ENCODE measurements at regions not wholly inside any gene's neighbourhood (a gene's known extent, or its start where the extent isn't known, plus 50 kb on each side); places are given as distances from the start of the nearest gene placed in this dataset.

- Histone ChIP-seq H3K9me3 (ENCODE audit: control insufficient read depth, insufficient read depth, low read length) (no peaks in the 10 kb centered on the region), H3K27ac (ENCODE audit: low read depth, low read length) (no peak overlapping the region), H3K27me3 (ENCODE audit: control insufficient read depth, low read length) (no peaks in the 10 kb centered on the region), H3F3A (ENCODE audit: control insufficient read depth, insufficient read depth) (no peaks in the 10 kb centered on the region), H3K79me2 (ENCODE audit: control insufficient read depth, low read length) (no peaks in the 10 kb centered on the region), H3K9me2 (replicated peaks; ENCODE audit: control insufficient read depth, low read length) (no peaks in the 10 kb centered on the region), H3K36me3 (ENCODE audit: control insufficient read depth, low read length) (no peaks in the 10 kb centered on the region), H3K4me3 (ENCODE audit: low read length) (no peak overlapping the region), H4K20me1 (ENCODE audit: control insufficient read depth, insufficient read depth, low read depth, low read length) (no peaks in the 10 kb centered on the region), H3K4me2 (ENCODE audit: low read length) (no peak overlapping the region), H3K4me1 (ENCODE audit: control insufficient read depth, low read length) (no peaks in the 10 kb centered on the region)
- TF ChIP-seq CTCF (IDR thresholded peaks at IDR 0.05; ENCODE audit: low read depth, low read length, poor library complexity, severe bottlenecking) (no peak), EZH2phosphoT487 (IDR thresholded peaks at IDR 0.05; ENCODE audit: borderline replicate concordance, low read length) (no peak)
Observed at GRCh38 chr16:63301349-63301748, 1265.1 kb upstream of the CDH8 start.

- Histone ChIP-seq H3K4me3 (ENCODE audit: low read length) (no peak overlapping the region), H3K4me1 (ENCODE audit: control insufficient read depth, low read length) (no peaks in the 10 kb centered on the region), H3K9me2 (replicated peaks; ENCODE audit: control insufficient read depth, low read length) (no peaks in the 10 kb centered on the region), H3K27ac (ENCODE audit: low read depth, low read length) (no peak overlapping the region), H3K4me2 (ENCODE audit: low read length) (no peak overlapping the region), H3K27me3 (ENCODE audit: control insufficient read depth, low read length) (no peaks in the 10 kb centered on the region), H4K20me1 (ENCODE audit: control insufficient read depth, insufficient read depth, low read depth, low read length) (no peaks in the 10 kb centered on the region), H3K79me2 (ENCODE audit: control insufficient read depth, low read length) (no peaks in the 10 kb centered on the region), H3K36me3 (ENCODE audit: control insufficient read depth, low read length) (no peaks in the 10 kb centered on the region), H3K9me3 (ENCODE audit: control insufficient read depth, insufficient read depth, low read length) (no peaks in the 10 kb centered on the region), H3F3A (ENCODE audit: control insufficient read depth, insufficient read depth) (no peaks in the 10 kb centered on the region)
- TF ChIP-seq CTCF (IDR thresholded peaks at IDR 0.05; ENCODE audit: low read depth, low read length, poor library complexity, severe bottlenecking) (no peak), EZH2phosphoT487 (IDR thresholded peaks at IDR 0.05; ENCODE audit: borderline replicate concordance, low read length) (no peak)
Observed at GRCh38 chr16:63298993-63299392, 1262.8 kb upstream of the CDH8 start.

GRCh38 chr16:63292036-63292435 lies 1255.8 kb upstream of the CDH8 start:
- Histone ChIP-seq H3K4me1 (ENCODE audit: control insufficient read depth, low read length) (no peaks in the 10 kb centered on the region), H3K27me3 (ENCODE audit: control insufficient read depth, low read length) (no peaks in the 10 kb centered on the region), H3K4me2 (ENCODE audit: low read length) (no peak overlapping the region), H3K9me2 (replicated peaks; ENCODE audit: control insufficient read depth, low read length) (no peaks in the 10 kb centered on the region), H4K20me1 (ENCODE audit: control insufficient read depth, insufficient read depth, low read depth, low read length) (no peaks in the 10 kb centered on the region), H3K4me3 (ENCODE audit: low read length) (no peak overlapping the region), H3F3A (ENCODE audit: control insufficient read depth, insufficient read depth) (no peaks in the 10 kb centered on the region), H3K27ac (ENCODE audit: low read depth, low read length) (no peak overlapping the region), H3K36me3 (ENCODE audit: control insufficient read depth, low read length) (no peaks in the 10 kb centered on the region), H3K9me3 (ENCODE audit: control insufficient read depth, insufficient read depth, low read length) (no peaks in the 10 kb centered on the region), H3K79me2 (ENCODE audit: control insufficient read depth, low read length) (no peaks in the 10 kb centered on the region)
- TF ChIP-seq EZH2phosphoT487 (IDR thresholded peaks at IDR 0.05; ENCODE audit: borderline replicate concordance, low read length) (no peak), CTCF (IDR thresholded peaks at IDR 0.05; ENCODE audit: low read depth, low read length, poor library complexity, severe bottlenecking) (no peak)

All from DOHH2 (cell line).